IPS DF 6.9 (cell line): ENCODE measurements at regions not wholly inside any gene's neighbourhood (a gene's known extent, or its start where the extent isn't known, plus 50 kb on each side); places are given as distances from the start of the nearest gene placed in this dataset.
"Not testable (repeated sequence)": the region's sequence is repeated elsewhere in the genome, so short reads cannot be mapped to it uniquely, and the experiment has no call there.

ENCODE experiments used
- DNase-seq: peaks from one replicate; pipeline ENCODE4 v3.0.0-alpha.2; 2013; ENCODE audit warnings: low read depth, low spot score
- H3K27ac ChIP-seq: one replicate; pipeline ENCODE4 v1.5.1; 2013; ENCODE audit warnings: low read length, control low read depth
- H3K27me3 ChIP-seq: 2 replicates; pipeline ENCODE4 v1.6.1; 2013; ENCODE audit warnings: mild to moderate bottlenecking, low read length; ENCODE audit not compliant: control insufficient read depth, insufficient read depth
- H3K36me3 ChIP-seq: 2 replicates; pipeline ENCODE4 v1.6.1; 2013; ENCODE audit warnings: low read length; ENCODE audit not compliant: control insufficient read depth, insufficient read depth
- H3K4me1 ChIP-seq: 2 replicates; pipeline ENCODE4 v1.6.1; 2013; ENCODE audit warnings: low read length; ENCODE audit not compliant: control insufficient read depth, insufficient read depth
- H3K4me3 ChIP-seq: 2 replicates; pipeline ENCODE4 v1.5.1; 2013; ENCODE audit warnings: mild to moderate bottlenecking, low read length
- H3K9me3 ChIP-seq: 2 replicates; pipeline ENCODE4 v1.6.1; 2013; ENCODE audit warnings: low read length, inconsistent platforms; ENCODE audit not compliant: control insufficient read depth, insufficient read depth
- WGBS: extraction: QIAGEN DNeasy Blood & Tissue Kit; methylation state at CpG from one replicate; pipeline ENCODE4 v1.1.7; 2013; ENCODE audit warnings: mixed read lengths, missing lambda C conversion rate; ENCODE audit not compliant: insufficient read length, insufficient coverage; 5-methylcytosine and 5-hydroxymethylcytosine counted together

GRCh38 chr10:26621243-26621888 is 76.1 kb upstream of the PDSS1 start:
- WGBS = no CpG with 5 or more reads among the region's 7 CpGs
- DNase-seq = no peak
- no peaks in the 10 kb centered on the region for H3K27me3 ChIP-seq
- no peak overlapping the region for H3K27ac ChIP-seq
- H3K4me3 ChIP-seq = no peak overlapping the region
- H3K36me3 ChIP-seq = no peaks in the 10 kb centered on the region
- no peaks in the 10 kb centered on the region; the same call in 1 of the 2 replicates for H3K4me1 ChIP-seq
- H3K9me3 ChIP-seq = no peaks in the 10 kb centered on the region

- Histone ChIP-seq H3K9me3 (no peaks in the 10 kb centered on the region), H3K4me3 (peak overlapping the region; percentile 36; the same call in 1 of the 2 replicates), H3K4me1 (no peaks in the 10 kb centered on the region; the same call in 1 of the 2 replicates), H3K27me3 (no peaks in the 10 kb centered on the region), H3K27ac (no peak overlapping the region), H3K36me3 (no peaks in the 10 kb centered on the region)
- no CpG with 5 or more reads among the region's 47 CpGs for WGBS
- DNase-seq = no peak
Observed at GRCh38 chr10:26621889-26622711, 75.4 kb upstream of the PDSS1 start.

GRCh38 chr10:26622891-26623290 is 74.6 kb upstream of the PDSS1 start:
- Histone ChIP-seq H3K9me3 (no peaks in the 10 kb centered on the region), H3K36me3 (no peaks in the 10 kb centered on the region), H3K4me3 (no peak overlapping the region), H3K4me1 (no peaks in the 10 kb centered on the region; the same call in 1 of the 2 replicates), H3K27ac (no peak overlapping the region), H3K27me3 (no peaks in the 10 kb centered on the region)
- no CpG with 5 or more reads among the region's 7 CpGs for WGBS
- no peak for DNase-seq

- Histone ChIP-seq H3K4me1 (no peaks in the 10 kb centered on the region; the same call in 1 of the 2 replicates), H3K4me3 (no peak overlapping the region), H3K27ac (no peak overlapping the region), H3K27me3 (no peaks in the 10 kb centered on the region), H3K36me3 (no peaks in the 10 kb centered on the region), H3K9me3 (no peaks in the 10 kb centered on the region)
- no CpG with 5 or more reads among the region's 3 CpGs for WGBS
- DNase-seq = no peak
Observed at GRCh38 chr10:26624006-26624405, 73.5 kb upstream of the PDSS1 start.

GRCh38 chr10:26626066-26626465 is 71.4 kb upstream of the PDSS1 start:
- no peaks in the 10 kb centered on the region for H3K36me3 ChIP-seq
- H3K4me3 ChIP-seq = no peak overlapping the region
- no peaks in the 10 kb centered on the region; the same call in 1 of the 2 replicates for H3K4me1 ChIP-seq
- WGBS = no CpG with 5 or more reads among the region's 3 CpGs
- H3K27me3 ChIP-seq = no peaks in the 10 kb centered on the region
- DNase-seq = no peak
- H3K27ac ChIP-seq = no peak overlapping the region
- H3K9me3 ChIP-seq = no peaks in the 10 kb centered on the region

- WGBS = no CpG with 5 or more reads among the region's 3 CpGs
- Histone ChIP-seq H3K4me3 (no peak overlapping the region), H3K36me3 (no peaks in the 10 kb centered on the region), H3K4me1 (no peaks in the 10 kb centered on the region; the same call in 1 of the 2 replicates), H3K27me3 (no peaks in the 10 kb centered on the region), H3K9me3 (no peaks in the 10 kb centered on the region), H3K27ac (no peak overlapping the region)
- DNase-seq = no peak
Observed at GRCh38 chr10:26627324-26627723, 70.2 kb upstream of the PDSS1 start.

GRCh38 chr10:26628395-26628794 is 69.1 kb upstream of the PDSS1 start:
- no peak for DNase-seq
- WGBS = no CpG with 5 or more reads among the region's 2 CpGs

GRCh38 chr10:26632171-26632570 is 65.3 kb upstream of the PDSS1 start:
- H3K9me3 ChIP-seq, DNase-seq, H3K4me3 ChIP-seq, H3K27me3 ChIP-seq, H3K27ac ChIP-seq, H3K36me3 ChIP-seq, H3K4me1 ChIP-seq: not testable (repeated sequence)
- WGBS = no CpG with 5 or more reads among the region's 3 CpGs

More at GRCh38 chr10:26628395-26628794, 69.1 kb upstream of the PDSS1 start:
- Histone ChIP-seq H3K27me3 (no peaks in the 10 kb centered on the region), H3K4me1 (no peaks in the 10 kb centered on the region), H3K9me3 (no peaks in the 10 kb centered on the region), H3K27ac (no peak overlapping the region), H3K36me3 (no peaks in the 10 kb centered on the region), H3K4me3 (no peak overlapping the region)

- not testable (repeated sequence) for H3K4me1 ChIP-seq, H3K27me3 ChIP-seq, H3K4me3 ChIP-seq, H3K9me3 ChIP-seq, H3K36me3 ChIP-seq, DNase-seq, H3K27ac ChIP-seq
Observed at GRCh38 chr10:26634111-26634510, 63.4 kb upstream of the PDSS1 start.

- Histone ChIP-seq H3K36me3 (no peaks in the 10 kb centered on the region), H3K9me3 (no peaks in the 10 kb centered on the region), H3K27ac (no peak overlapping the region), H3K4me1 (no peaks in the 10 kb centered on the region), H3K4me3 (no peak overlapping the region), H3K27me3 (no peaks in the 10 kb centered on the region)
- WGBS = no CpG with 5 or more reads among the region's 19 CpGs
- DNase-seq = no peak
Observed at GRCh38 chr10:26637521-26638275, 59.8 kb upstream of the PDSS1 start.
